PC-9 (cell line): ENCODE measurements at regions not wholly inside any gene's neighbourhood (a gene's known extent, or its start where the extent isn't known, plus 50 kb on each side); places are given as distances from the start of the nearest gene placed in this dataset.

Experiments used
- BruUV-seq: library from RNA; stranded (reverse); fragments of 400-500 nt; replicated peaks from 2 replicates; lab custom pipeline; 2021; lab: Mats Ljungman, UMichigan
- CTCF ChIA-PET: fragments of 300-600 bp; sonication (Branson Sonifier 250); formaldehyde crosslinking; loops from one replicate; lab custom pipeline; 2022; ENCODE audit warnings: antibody characterized with exemption; lab: Charles Lee
- POLR2A ChIA-PET: fragments of 300-600 bp; sonication (Branson Sonifier 250); formaldehyde crosslinking; loops from one replicate; lab custom pipeline; 2022; ENCODE audit warnings: antibody characterized with exemption; ENCODE audit not compliant: unreplicated experiment; lab: Charles Lee
- DNase-seq, 2 experiments: peaks; one replicate each; pipeline versions ENCODE4 v3.0.0 to v3.0.0-alpha.2; 2015 to 2022; ENCODE audit warnings: mixed read lengths in 1 of 2
- H2AFZ ChIP-seq: fragments of 200-600 bp; sonication (generic); 2 replicates; pipeline ENCODE4 v1.8.1; 2017; ENCODE audit warnings: antibody characterized with exemption
- H3F3A ChIP-seq: fragments of 200-600 bp; sonication (generic); 2 replicates; pipeline ENCODE4 v1.8.1; 2017; ENCODE audit warnings: antibody characterized with exemption, mild to moderate bottlenecking, low read depth; ENCODE audit not compliant: insufficient read depth
- H3K27ac ChIP-seq: fragments of 200-600 bp; sonication (generic); 2 replicates; pipeline ENCODE4 v1.6.1; 2016; ENCODE audit warnings: mixed run types
- H3K27me3 ChIP-seq: fragments of 200-600 bp; sonication (generic); 2 replicates; pipeline ENCODE4 v1.6.1; 2016; ENCODE audit warnings: low read depth, mixed run types; ENCODE audit not compliant: insufficient read depth
- H3K36me3 ChIP-seq: fragments of 200-600 bp; sonication (generic); 2 replicates; pipeline ENCODE4 v1.6.1; 2016; ENCODE audit warnings: low read depth, mixed run types
- H3K4me1 ChIP-seq: fragments of 200-600 bp; sonication (generic); replicated peaks from 2 replicates; pipeline ENCODE4 v1.6.1; 2016; ENCODE audit warnings: mixed run types; ENCODE audit not compliant: insufficient read depth
- H3K4me2 ChIP-seq: fragments of 200-600 bp; sonication (generic); 2 replicates; pipeline ENCODE4 v1.6.1; 2017; ENCODE audit warnings: mixed run types
- H3K4me3 ChIP-seq: fragments of 200-600 bp; sonication (generic); 2 replicates; pipeline ENCODE4 v1.6.1; 2016; ENCODE audit warnings: mixed run types
- H3K79me2 ChIP-seq: fragments of 200-600 bp; sonication (generic); 2 replicates; pipeline ENCODE4 v1.6.1; 2017; ENCODE audit warnings: low read depth, mixed run types
- H3K9me2 ChIP-seq: fragments of 200-600 bp; sonication (generic); 2 replicates; pipeline ENCODE4 v1.8.1; 2017; ENCODE audit warnings: mild to moderate bottlenecking; ENCODE audit not compliant: insufficient read depth
- H3K9me3 ChIP-seq: fragments of 200-600 bp; sonication (generic); 2 replicates; pipeline ENCODE4 v1.8.1; 2016; ENCODE audit warnings: low read depth; ENCODE audit not compliant: insufficient read depth
- H4K20me1 ChIP-seq: fragments of 200-600 bp; sonication (generic); 2 replicates; pipeline ENCODE4 v1.8.1; 2017; ENCODE audit not compliant: insufficient read depth
- EZH2 ChIP-seq: fragments of 200-600 bp; sonication (generic); IDR thresholded peaks from 2 replicates; pipeline ENCODE4 v1.8.0; 2017; ENCODE audit warnings: antibody characterized with exemption, low read depth
- intact Hi-C: fragments of 100-400 bp; cut with micrococcal nuclease; formaldehyde crosslinking; loops from one replicate; pipeline ENCODE4 v1.10.0; 2022; ENCODE audit not compliant: unreplicated experiment
- TF ChIP-seq, protein P1 (sequence below): fragments of 200-600 bp; sonication (generic); conservative IDR thresholded peaks from 2 replicates; pipeline ENCODE4 v1.6.1; 2017; ENCODE audit warnings: mixed run types, antibody characterized with exemption, mild to moderate bottlenecking, moderate library complexity

DNA sequence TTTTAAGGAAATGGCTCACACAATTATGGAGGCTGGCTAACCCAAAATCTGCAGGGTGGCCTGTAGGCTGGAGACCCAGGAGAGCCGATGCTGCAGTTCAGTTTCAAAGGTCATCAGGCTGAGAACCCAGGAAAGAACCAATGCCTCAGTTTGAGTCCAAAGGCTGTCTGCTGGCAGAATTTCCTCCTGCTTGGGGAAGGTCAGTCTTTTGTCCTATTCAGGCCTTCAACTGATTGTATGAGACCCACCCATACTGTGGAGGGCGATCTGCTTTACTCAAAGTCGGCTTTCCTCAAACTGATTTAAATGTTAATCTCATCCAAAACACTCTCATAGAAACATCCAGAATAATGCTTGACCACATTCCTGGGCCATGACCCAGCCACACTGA is 189.7 kb upstream of the CDYL start:
- no TSS peak for BruUV-seq
- H3K4me3 ChIP-seq, result no peak overlapping the region
- no peak overlapping the region for H3K27ac ChIP-seq
- intact Hi-C loops, result no loop called here
- H3F3A ChIP-seq, result peaks cover 4% of the 10 kb centered on the region; the same call in 1 of the 2 replicates
- H4K20me1 ChIP-seq, result no peaks in the 10 kb centered on the region
- H2AFZ ChIP-seq, result no peak overlapping the region
- H3K79me2 ChIP-seq, result no peaks in the 10 kb centered on the region
- H3K4me1 ChIP-seq, result peaks cover 29% of the 10 kb centered on the region
- no peaks in the 10 kb centered on the region for H3K36me3 ChIP-seq
- TF ChIP-seq EZH2, result no peak
- TF ChIP-seq, protein P1, sequence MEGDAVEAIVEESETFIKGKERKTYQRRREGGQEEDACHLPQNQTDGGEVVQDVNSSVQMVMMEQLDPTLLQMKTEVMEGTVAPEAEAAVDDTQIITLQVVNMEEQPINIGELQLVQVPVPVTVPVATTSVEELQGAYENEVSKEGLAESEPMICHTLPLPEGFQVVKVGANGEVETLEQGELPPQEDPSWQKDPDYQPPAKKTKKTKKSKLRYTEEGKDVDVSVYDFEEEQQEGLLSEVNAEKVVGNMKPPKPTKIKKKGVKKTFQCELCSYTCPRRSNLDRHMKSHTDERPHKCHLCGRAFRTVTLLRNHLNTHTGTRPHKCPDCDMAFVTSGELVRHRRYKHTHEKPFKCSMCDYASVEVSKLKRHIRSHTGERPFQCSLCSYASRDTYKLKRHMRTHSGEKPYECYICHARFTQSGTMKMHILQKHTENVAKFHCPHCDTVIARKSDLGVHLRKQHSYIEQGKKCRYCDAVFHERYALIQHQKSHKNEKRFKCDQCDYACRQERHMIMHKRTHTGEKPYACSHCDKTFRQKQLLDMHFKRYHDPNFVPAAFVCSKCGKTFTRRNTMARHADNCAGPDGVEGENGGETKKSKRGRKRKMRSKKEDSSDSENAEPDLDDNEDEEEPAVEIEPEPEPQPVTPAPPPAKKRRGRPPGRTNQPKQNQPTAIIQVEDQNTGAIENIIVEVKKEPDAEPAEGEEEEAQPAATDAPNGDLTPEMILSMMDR, result no peak
- no peaks in the 10 kb centered on the region for H3K9me3 ChIP-seq
- no peak for DNase-seq
- POLR2A ChIA-PET, result no interaction called here
- no peak overlapping the region for H3K4me2 ChIP-seq
- CTCF ChIA-PET, result no interaction called here
- no peaks in the 10 kb centered on the region for H3K27me3 ChIP-seq
- no peaks in the 10 kb centered on the region for H3K9me2 ChIP-seq

- no peak overlapping the region for H2AFZ ChIP-seq
- H3K27ac ChIP-seq, result no peak overlapping the region
- H3K4me3 ChIP-seq, result no peak overlapping the region
- H3K36me3 ChIP-seq, result no peaks in the 10 kb centered on the region
- intact Hi-C loops, result no loop called here
- peaks cover 30% of the 10 kb centered on the region for H3K4me1 ChIP-seq
- no peaks in the 10 kb centered on the region for H3K79me2 ChIP-seq
- no peaks in the 10 kb centered on the region for H3K9me2 ChIP-seq
- BruUV-seq, result no TSS peak
- peaks cover 5% of the 10 kb centered on the region; the same call in 1 of the 2 replicates for H3F3A ChIP-seq
- TF ChIP-seq, protein P1, result no peak
- no peak for TF ChIP-seq EZH2
- no peaks in the 10 kb centered on the region for H3K27me3 ChIP-seq
- ChIA-PET CTCF (no interaction called here), POLR2A (no interaction called here)
- DNase-seq, result peak in 1 of 2 experiments; percentile 35
- no peak overlapping the region for H3K4me2 ChIP-seq
- H3K9me3 ChIP-seq, result no peaks in the 10 kb centered on the region
- H4K20me1 ChIP-seq, result no peaks in the 10 kb centered on the region
These were observed 190.3 kb upstream of the CDYL start for GRCh38 chr6:4585682-4586468.

- TF ChIP-seq EZH2, result no peak
- TF ChIP-seq, protein P1, result no peak
- peaks cover 5% of the 10 kb centered on the region; the same call in 1 of the 2 replicates for H3F3A ChIP-seq
- H3K9me2 ChIP-seq, result no peaks in the 10 kb centered on the region
- no peaks in the 10 kb centered on the region for H3K79me2 ChIP-seq
- no peaks in the 10 kb centered on the region for H3K9me3 ChIP-seq
- no peak overlapping the region for H3K27ac ChIP-seq
- no peak overlapping the region for H3K4me3 ChIP-seq
- no peak overlapping the region for H3K4me2 ChIP-seq
- H3K27me3 ChIP-seq, result no peaks in the 10 kb centered on the region
- H4K20me1 ChIP-seq, result no peaks in the 10 kb centered on the region
- no peak for DNase-seq
- H2AFZ ChIP-seq, result no peak overlapping the region
- POLR2A ChIA-PET, result interaction anchor here (0.7 kb wide), 1 partner anchor 226 kb away, joined by 8 read pairs; no protein-coding TSS in a partner anchor
- peaks cover 30% of the 10 kb centered on the region for H3K4me1 ChIP-seq
- no TSS peak for BruUV-seq
- intact Hi-C loops, result no loop called here
- CTCF ChIA-PET, result no interaction called here
- H3K36me3 ChIP-seq, result no peaks in the 10 kb centered on the region
These were observed 191.4 kb upstream of the CDYL start for GRCh38 chr6:4584801-4585200.
